ENCODE measurements at regions not wholly inside any gene's neighbourhood (a gene's known extent, or its start where the extent isn't known, plus 50 kb on each side); places are given as distances from the start of the nearest gene placed in this dataset.

GRCh38 chr12:46043972-46044520, 53.7 kb upstream of the SCAF11 start:
- H3K4me3 ChIP-seq (ENCODE audit: insufficient read depth, low read depth, low read length) = no peak overlapping the region
- dilution Hi-C loops (cut with HindIII; ENCODE audit: low sequenced_read_pairs, unreplicated experiment) (no loop called here), intact Hi-C loops (cut with micrococcal nuclease) (no loop called here), in situ Hi-C loops (cut with MboI; ENCODE audit: low sequenced_read_pairs) (no loop called here)
- no peak for TF ChIP-seq RCOR1 (IDR thresholded peaks at IDR 0.05; ENCODE audit: insufficient replicate concordance, low read length)
- no peak for TF ChIP-seq FOS (IDR thresholded peaks at IDR 0.05; ENCODE audit: low read depth, low read length)
- TF ChIP-seq, protein P1, sequence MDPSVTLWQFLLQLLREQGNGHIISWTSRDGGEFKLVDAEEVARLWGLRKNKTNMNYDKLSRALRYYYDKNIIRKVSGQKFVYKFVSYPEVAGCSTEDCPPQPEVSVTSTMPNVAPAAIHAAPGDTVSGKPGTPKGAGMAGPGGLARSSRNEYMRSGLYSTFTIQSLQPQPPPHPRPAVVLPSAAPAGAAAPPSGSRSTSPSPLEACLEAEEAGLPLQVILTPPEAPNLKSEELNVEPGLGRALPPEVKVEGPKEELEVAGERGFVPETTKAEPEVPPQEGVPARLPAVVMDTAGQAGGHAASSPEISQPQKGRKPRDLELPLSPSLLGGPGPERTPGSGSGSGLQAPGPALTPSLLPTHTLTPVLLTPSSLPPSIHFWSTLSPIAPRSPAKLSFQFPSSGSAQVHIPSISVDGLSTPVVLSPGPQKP (IDR thresholded peaks at IDR 0.05; ENCODE audit: borderline replicate concordance, low read depth, low read length) = no peak
- no peak for TF ChIP-seq SMC3 (IDR thresholded peaks at IDR 0.05; ENCODE audit: low read depth, low read length)
- TF ChIP-seq MAZ (IDR thresholded peaks at IDR 0.05; ENCODE audit: borderline replicate concordance, low read depth, low read length) = no peak
- no peak for TF ChIP-seq POLR2A (IDR thresholded peaks at IDR 0.05; ENCODE audit: low read depth, low read length)
- TF ChIP-seq, protein P2, sequence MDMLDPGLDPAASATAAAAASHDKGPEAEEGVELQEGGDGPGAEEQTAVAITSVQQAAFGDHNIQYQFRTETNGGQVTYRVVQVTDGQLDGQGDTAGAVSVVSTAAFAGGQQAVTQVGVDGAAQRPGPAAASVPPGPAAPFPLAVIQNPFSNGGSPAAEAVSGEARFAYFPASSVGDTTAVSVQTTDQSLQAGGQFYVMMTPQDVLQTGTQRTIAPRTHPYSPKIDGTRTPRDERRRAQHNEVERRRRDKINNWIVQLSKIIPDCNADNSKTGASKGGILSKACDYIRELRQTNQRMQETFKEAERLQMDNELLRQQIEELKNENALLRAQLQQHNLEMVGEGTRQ (IDR thresholded peaks at IDR 0.05; ENCODE audit: low read depth, low read length) = no peak
- TF ChIP-seq CEBPB (IDR thresholded peaks at IDR 0.05; ENCODE audit: low read depth, low read length) = no peak
- TF ChIP-seq, protein P3, sequence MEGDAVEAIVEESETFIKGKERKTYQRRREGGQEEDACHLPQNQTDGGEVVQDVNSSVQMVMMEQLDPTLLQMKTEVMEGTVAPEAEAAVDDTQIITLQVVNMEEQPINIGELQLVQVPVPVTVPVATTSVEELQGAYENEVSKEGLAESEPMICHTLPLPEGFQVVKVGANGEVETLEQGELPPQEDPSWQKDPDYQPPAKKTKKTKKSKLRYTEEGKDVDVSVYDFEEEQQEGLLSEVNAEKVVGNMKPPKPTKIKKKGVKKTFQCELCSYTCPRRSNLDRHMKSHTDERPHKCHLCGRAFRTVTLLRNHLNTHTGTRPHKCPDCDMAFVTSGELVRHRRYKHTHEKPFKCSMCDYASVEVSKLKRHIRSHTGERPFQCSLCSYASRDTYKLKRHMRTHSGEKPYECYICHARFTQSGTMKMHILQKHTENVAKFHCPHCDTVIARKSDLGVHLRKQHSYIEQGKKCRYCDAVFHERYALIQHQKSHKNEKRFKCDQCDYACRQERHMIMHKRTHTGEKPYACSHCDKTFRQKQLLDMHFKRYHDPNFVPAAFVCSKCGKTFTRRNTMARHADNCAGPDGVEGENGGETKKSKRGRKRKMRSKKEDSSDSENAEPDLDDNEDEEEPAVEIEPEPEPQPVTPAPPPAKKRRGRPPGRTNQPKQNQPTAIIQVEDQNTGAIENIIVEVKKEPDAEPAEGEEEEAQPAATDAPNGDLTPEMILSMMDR (conservative IDR thresholded peaks at IDR 0.05; ENCODE audit: low read depth, low read length) = no peak
- no peak for TF ChIP-seq RFX5 (IDR thresholded peaks at IDR 0.05; ENCODE audit: low read depth, low read length)
- no peak for TF ChIP-seq BHLHE40 (IDR thresholded peaks at IDR 0.05; ENCODE audit: low read depth, low read length)
- TF ChIP-seq RAD21 (IDR thresholded peaks at IDR 0.05; ENCODE audit: low read length) = no peak
- no peak for TF ChIP-seq NFE2L2 (IDR thresholded peaks at IDR 0.05; ENCODE audit: low read depth, low read length)
- no peak for TF ChIP-seq CHD1 (IDR thresholded peaks at IDR 0.05; ENCODE audit: low read depth, low read length)
- TF ChIP-seq MXI1 (IDR thresholded peaks at IDR 0.05; ENCODE audit: borderline replicate concordance, low read depth, low read length) = no peak
- TF ChIP-seq MAFK (IDR thresholded peaks at IDR 0.05; ENCODE audit: low read depth, low read length) = no peak
- H3K4ac ChIP-seq (ENCODE audit: low read depth, low read length) = no peak overlapping the region
- H2BK5ac ChIP-seq (ENCODE audit: low read depth, low read length, poor library complexity, severe bottlenecking) = no peak overlapping the region
- H2BK15ac ChIP-seq (ENCODE audit: low read depth, low read length) = no peak overlapping the region
- no peak overlapping the region for H2BK20ac ChIP-seq (ENCODE audit: low read depth, low read length)
- H3K4me1 ChIP-seq (ENCODE audit: control insufficient read depth, insufficient read depth, low read length) = no peaks in the 10 kb centered on the region
- BruUV-seq (replicated peaks) = no TSS peak
- H3K36me3 ChIP-seq (ENCODE audit: control insufficient read depth, insufficient read depth, low read length) = no peaks in the 10 kb centered on the region
- no peak overlapping the region for H3K18ac ChIP-seq (ENCODE audit: low read depth, low read length)
- no peak overlapping the region for H3K4me2 ChIP-seq (ENCODE audit: low read depth, low read length)
- no peaks in the 10 kb centered on the region for H3K27me3 ChIP-seq (ENCODE audit: control insufficient read depth, insufficient read depth, low read length)
- WGBS, 2 experiments (ENCODE audit: extremely low coverage in 2 of 2, insufficient read length in 1 of 2) = no CpG with 5 or more reads among the region's 1 CpG
- no peak overlapping the region for H2AK5ac ChIP-seq (ENCODE audit: low read depth, low read length)
- H3K9me1 ChIP-seq (ENCODE audit: insufficient read depth, low read length) = no peaks in the 10 kb centered on the region
- H2AFZ ChIP-seq (replicated peaks; ENCODE audit: low read length, poor library complexity) = no peak overlapping the region
- H3K9ac ChIP-seq (ENCODE audit: low read depth, low read length) = no peak overlapping the region
- H4K8ac ChIP-seq (ENCODE audit: low read depth in 2 of 2, low read length in 2 of 2) = no peak overlapping the region
- ATAC-seq (ENCODE audit: low read depth) (no peak), DNase-seq (no peak)
- ChIA-PET POLR2A (ENCODE audit: unreplicated experiment) (no interaction called here), CTCF (no interaction called here)
- no peak overlapping the region for H3K23ac ChIP-seq (ENCODE audit: low read depth, low read length)
- H2BK120ac ChIP-seq (ENCODE audit: low read depth, low read length) = no peak overlapping the region
- no peak overlapping the region for H3K14ac ChIP-seq (replicated peaks; ENCODE audit: low read depth, low read length)
- H4K91ac ChIP-seq (ENCODE audit: insufficient read depth, low read depth, low read length) = no peak overlapping the region
- H3K79me1 ChIP-seq (ENCODE audit: low read depth in 1 of 2, low read length in 2 of 2) = no peaks in the 10 kb centered on the region
- no peak overlapping the region for H2AK9ac ChIP-seq (replicated peaks; ENCODE audit: low read depth, low read length, poor library complexity)
- no peak overlapping the region for H3K27ac ChIP-seq (ENCODE audit: insufficient read depth, low read length)
- no peaks in the 10 kb centered on the region for H4K20me1 ChIP-seq (ENCODE audit: insufficient read depth, low read length)
- H3K56ac ChIP-seq (ENCODE audit: extremely low read depth, insufficient read depth, low read length) = no peak overlapping the region
- peaks cover 6% of the 10 kb centered on the region for H3K9me3 ChIP-seq (ENCODE audit: control insufficient read depth, insufficient read depth, low read length)
- no peak overlapping the region for H4K5ac ChIP-seq (ENCODE audit: low read depth, low read length)
